Spleen (tissue), 11 donors: ENCODE measurements at regions not wholly inside any gene's neighbourhood (a gene's known extent, or its start where the extent isn't known, plus 50 kb on each side); places are given as distances from the start of the nearest gene placed in this dataset.
"Not testable (repeated sequence)": the region's sequence is repeated elsewhere in the genome, so short reads cannot be mapped to it uniquely, and the experiment has no call there.

ENCODE experiments used
- DNase-seq: peaks from one replicate; pipeline ENCODE4 v3.0.0-alpha.2; 2020
- H3K27ac ChIP-seq, 8 donors: fragments of 200-600 bp; sonication (generic) in 7 of 8; 1 replicate in 4 of 8; 2 replicates in 4 of 8; pipeline versions ENCODE4 v1.5.0 to v1.8.0; 2016 to 2021; ENCODE audit warnings: inconsistent platforms in 4 of 8, mild to moderate bottlenecking in 4 of 8, moderate library complexity in 1 of 8
- H3K27me3 ChIP-seq, 7 donors: fragments of 200-600 bp; sonication (generic) in 6 of 7; replicated peaks in 1 of 7; 1 replicate in 4 of 7; 2 replicates in 3 of 7; pipeline versions ENCODE4 v1.5.0 to v1.8.0; 2016 to 2021; ENCODE audit warnings: inconsistent platforms in 3 of 7, mild to moderate bottlenecking in 1 of 7
- H3K36me3 ChIP-seq, 6 donors: fragments of 200-600 bp; sonication (generic) in 5 of 6; 1 replicate in 4 of 6; 2 replicates in 2 of 6; pipeline versions ENCODE4 v1.5.0 to v1.8.0; 2016 to 2021; ENCODE audit warnings: inconsistent platforms in 2 of 6
- H3K4me1 ChIP-seq, 6 donors: fragments of 200-600 bp; sonication (generic) in 5 of 6; 1 replicate in 3 of 6; 2 replicates in 3 of 6; pipeline versions ENCODE4 v1.5.0 to v1.8.0; 2016 to 2021; ENCODE audit warnings: inconsistent platforms in 3 of 6
- H3K4me3 ChIP-seq, 8 donors: fragments of 200-600 bp; sonication (generic) in 7 of 8; 1 replicate in 4 of 8; 2 replicates in 4 of 8; pipeline versions ENCODE4 v1.5.0 to v1.8.0; 2016 to 2021; ENCODE audit warnings: inconsistent platforms in 4 of 8, mild to moderate bottlenecking in 4 of 8, moderate library complexity in 2 of 8
- H3K9me3 ChIP-seq, 8 donors: fragments of 200-600 bp; sonication (generic) in 7 of 8; 1 replicate in 4 of 8; 2 replicates in 4 of 8; pipeline versions ENCODE4 v1.5.0 to v1.8.0; 2016 to 2021; ENCODE audit warnings: inconsistent platforms in 4 of 8
- POLR2A ChIP-seq, 3 donors: fragments of 450-650 bp; IDR thresholded peaks; one replicate each; pipeline ENCODE4 v1.5.1; 2017; ENCODE audit warnings: antibody characterized with exemption in 3 of 3, mild to moderate bottlenecking in 1 of 3
- POLR2AphosphoS5 ChIP-seq, 3 donors: sonication (generic); formaldehyde crosslinking; IDR thresholded peaks; one replicate each; pipeline ENCODE4 v1.5.1; 2017; ENCODE audit warnings: antibody characterized with exemption in 3 of 3
- WGBS, 5 donors: extraction: QIAGEN DNeasy Blood & Tissue Kit in 3 of 5; methylation state at CpG; one replicate each; pipeline versions ENCODE4 v1.1.5 to v1.1.7; 2013 to 2018; 5-methylcytosine and 5-hydroxymethylcytosine counted together
- intact Hi-C: fragments of 100-400 bp; cut with DNase I; formaldehyde crosslinking; loops from one replicate; pipeline ENCODE4 v1.15.0; 2023; ENCODE audit warnings: low total_unique reads
- TF ChIP-seq, protein P1 (sequence below), 11 experiments: fragments of 200-600 bp in 7 of 11; fragments of 450-650 bp in 4 of 11; sonication (generic) in 4 of 11; IDR thresholded peaks in 8 of 11; conservative IDR thresholded peaks in 3 of 11; 1 replicate in 7 of 11; 2 replicates in 4 of 11; pipeline versions ENCODE4 v1.4.0 to v1.8.0; 2016 to 2021; ENCODE audit warnings: antibody characterized with exemption in 11 of 11, inconsistent platforms in 4 of 11, mild to moderate bottlenecking in 1 of 11
- donor health status: healthy with polysubstance abuse.
- donor health status: DM: no; HTN: no; CAD: no; lungs with moderate emphysema.
- donor health status: DM: no; HTN: no; CAD: no.
- donor health status: Bipolar disorder and iron deficiency.
- donor health status: healthy.
- donor health status: DM: no; HTN: no; CAD: no.
- donor health status: DM: yes; HTN: yes; CAD: no.

- H3K36me3 ChIP-seq, result peaks cover 0 to 33% (median 0%) of the 10 kb centered on the region in 6 donors
- H3K4me1 ChIP-seq, result no peaks in the 10 kb centered on the region
- TF ChIP-seq POLR2A (IDR thresholded peaks at IDR 0.05) (no peak), POLR2AphosphoS5 (IDR thresholded peaks at IDR 0.05) (no peak)
- TF ChIP-seq, protein P1, sequence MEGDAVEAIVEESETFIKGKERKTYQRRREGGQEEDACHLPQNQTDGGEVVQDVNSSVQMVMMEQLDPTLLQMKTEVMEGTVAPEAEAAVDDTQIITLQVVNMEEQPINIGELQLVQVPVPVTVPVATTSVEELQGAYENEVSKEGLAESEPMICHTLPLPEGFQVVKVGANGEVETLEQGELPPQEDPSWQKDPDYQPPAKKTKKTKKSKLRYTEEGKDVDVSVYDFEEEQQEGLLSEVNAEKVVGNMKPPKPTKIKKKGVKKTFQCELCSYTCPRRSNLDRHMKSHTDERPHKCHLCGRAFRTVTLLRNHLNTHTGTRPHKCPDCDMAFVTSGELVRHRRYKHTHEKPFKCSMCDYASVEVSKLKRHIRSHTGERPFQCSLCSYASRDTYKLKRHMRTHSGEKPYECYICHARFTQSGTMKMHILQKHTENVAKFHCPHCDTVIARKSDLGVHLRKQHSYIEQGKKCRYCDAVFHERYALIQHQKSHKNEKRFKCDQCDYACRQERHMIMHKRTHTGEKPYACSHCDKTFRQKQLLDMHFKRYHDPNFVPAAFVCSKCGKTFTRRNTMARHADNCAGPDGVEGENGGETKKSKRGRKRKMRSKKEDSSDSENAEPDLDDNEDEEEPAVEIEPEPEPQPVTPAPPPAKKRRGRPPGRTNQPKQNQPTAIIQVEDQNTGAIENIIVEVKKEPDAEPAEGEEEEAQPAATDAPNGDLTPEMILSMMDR (IDR thresholded peaks at IDR 0.05 in 8 of 11, conservative IDR thresholded peaks at IDR 0.05 in 3 of 11), result no peak
- intact Hi-C loops, result no loop called here
- H3K4me3 ChIP-seq, result no peak overlapping the region
- H3K9me3 ChIP-seq, result peaks cover 0 to 10% (median 0%) of the 10 kb centered on the region in 8 donors
- H3K27me3 ChIP-seq, result no peaks in the 10 kb centered on the region
- H3K27ac ChIP-seq, result no peak overlapping the region
- DNase-seq, result no peak
Measured at GRCh38 chrX:63424063-63424462, 72.9 kb upstream of the SPIN4 start.

GRCh38 chrX:63421411-63421810 is 70.3 kb upstream of the SPIN4 start:
- Histone ChIP-seq H3K27me3 (no peaks in the 10 kb centered on the region), H3K4me3 (no peak overlapping the region), H3K4me1 (no peaks in the 10 kb centered on the region), H3K9me3 (peaks cover 0 to 17% (median 0%) of the 10 kb centered on the region in 8 donors), H3K36me3 (peaks cover 0 to 7% (median 0%) of the 10 kb centered on the region in 6 donors), H3K27ac (no peak overlapping the region)
- DNase-seq, result no peak
- intact Hi-C loops, result no loop called here
- TF ChIP-seq POLR2A (IDR thresholded peaks at IDR 0.05) (no peak), POLR2AphosphoS5 (IDR thresholded peaks at IDR 0.05) (no peak)
- TF ChIP-seq, protein P1 (IDR thresholded peaks at IDR 0.05 in 8 of 11, conservative IDR thresholded peaks at IDR 0.05 in 3 of 11), result no peak

DNA sequence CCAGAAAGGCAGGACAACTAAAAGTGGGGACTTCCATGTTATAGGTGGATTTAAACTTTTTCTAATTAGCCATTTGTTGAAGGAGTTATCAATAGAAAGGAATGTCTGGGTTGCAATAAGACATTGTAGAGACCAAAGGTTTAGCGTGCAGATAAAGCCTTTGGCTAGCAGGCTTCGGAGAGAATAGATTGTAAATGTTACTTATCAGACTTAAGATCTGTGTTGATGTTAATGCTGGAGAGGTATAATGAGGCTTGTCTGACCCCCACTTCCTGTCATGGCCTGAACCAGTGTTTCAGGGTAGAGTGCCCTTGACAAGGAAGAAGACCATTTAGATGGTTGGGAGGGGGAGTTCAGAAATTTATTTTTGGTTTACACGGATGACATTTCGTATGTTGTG is 67.1 kb upstream of the SPIN4 start:
- 82 to 94% (median 90%) methylated on average over 4 of the region's 4 CpGs for WGBS, 5 donors
- Histone ChIP-seq H3K27me3 (no peaks in the 10 kb centered on the region), H3K4me1 (no peaks in the 10 kb centered on the region), H3K4me3 (no peak overlapping the region), H3K27ac (no peak overlapping the region), H3K9me3 (peaks cover 0 to 17% (median 0%) of the 10 kb centered on the region in 8 donors), H3K36me3 (no peaks in the 10 kb centered on the region)
- TF ChIP-seq POLR2A (IDR thresholded peaks at IDR 0.05), result no peak
- DNase-seq, result no peak
- intact Hi-C loops, result no loop called here

DNA sequence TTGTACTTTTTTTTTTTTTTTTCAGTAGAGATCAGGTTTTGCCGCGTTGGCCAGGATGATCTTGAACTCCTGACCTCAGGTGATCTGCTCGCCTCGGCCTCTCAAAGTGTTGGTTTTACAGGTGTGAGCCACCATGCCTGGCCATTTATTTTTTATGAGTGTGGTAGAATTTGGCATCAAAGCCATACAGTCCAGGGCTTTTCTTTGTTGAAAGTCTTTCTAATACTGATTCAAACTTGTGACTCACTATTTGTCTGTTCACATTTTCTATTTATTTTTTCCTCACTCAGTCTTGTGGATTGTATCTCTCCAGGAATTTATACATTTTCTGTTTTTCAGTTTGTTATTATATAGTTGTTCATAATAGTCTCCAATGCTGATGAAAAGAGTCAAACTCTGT is 66.5 kb upstream of the SPIN4 start:
- intact Hi-C loops, result no loop called here
- Histone ChIP-seq H3K27me3 (no peaks in the 10 kb centered on the region), H3K4me3 (no peak overlapping the region), H3K36me3 (no peaks in the 10 kb centered on the region), H3K9me3 (peaks cover 0 to 17% (median 0%) of the 10 kb centered on the region in 8 donors), H3K27ac (no peak overlapping the region), H3K4me1 (no peaks in the 10 kb centered on the region)
- WGBS, 5 donors, result 89 to 100% (median 95%) methylated on average over 4 of the region's 4 CpGs
- TF ChIP-seq, protein P1 (IDR thresholded peaks at IDR 0.05 in 8 of 11, conservative IDR thresholded peaks at IDR 0.05 in 3 of 11), result no peak
- no peak for TF ChIP-seq POLR2AphosphoS5 (IDR thresholded peaks at IDR 0.05)
- TF ChIP-seq POLR2A (IDR thresholded peaks at IDR 0.05), result no peak
- no peak for DNase-seq

GRCh38 chrX:63409934-63410333 is 58.8 kb upstream of the SPIN4 start:
- H3K9me3 ChIP-seq, H3K27me3 ChIP-seq, H3K4me3 ChIP-seq, H3K36me3 ChIP-seq, intact Hi-C loops, H3K4me1 ChIP-seq, H3K27ac ChIP-seq, DNase-seq: not testable (repeated sequence)
- WGBS, 5 donors, result 90 to 99% (median 92%) methylated on average over 5 to 7 of the region's 7 CpGs
